Mesodermal cell (in vitro differentiated cells): ENCODE measurements at regions not wholly inside any gene's neighbourhood (a gene's known extent, or its start where the extent isn't known, plus 50 kb on each side); places are given as distances from the start of the nearest gene placed in this dataset.

Experiments
- H3K27ac ChIP-seq: 2 replicates; pipeline ENCODE4 v1.7.0; 2013; ENCODE audit warnings: mild to moderate bottlenecking, low read depth, low read length, moderate library complexity; ENCODE audit not compliant: severe bottlenecking
- H3K36me3 ChIP-seq: 2 replicates; pipeline ENCODE4 v1.7.1; 2013; ENCODE audit warnings: mild to moderate bottlenecking, low read length, moderate library complexity; ENCODE audit not compliant: control insufficient read depth, insufficient read depth
- H3K4me1 ChIP-seq: one replicate; pipeline ENCODE4 v1.7.1; 2013; ENCODE audit warnings: mild to moderate bottlenecking, low read length; ENCODE audit not compliant: insufficient read depth, control insufficient read depth, poor library complexity, severe bottlenecking
- H3K4me3 ChIP-seq: 2 replicates; pipeline ENCODE4 v1.7.0; 2013; ENCODE audit warnings: low read length, control low read depth, mild to moderate bottlenecking; ENCODE audit not compliant: insufficient read depth, poor library complexity, severe bottlenecking; ENCODE audit errors: extremely low read depth
- H3K9me3 ChIP-seq: 2 replicates; pipeline ENCODE4 v1.7.1; 2013; ENCODE audit warnings: mild to moderate bottlenecking, low read length, moderate library complexity; ENCODE audit not compliant: control insufficient read depth
- WGBS, 2 experiments: methylation state at CpG; one replicate each; pipeline ENCODE4 v1.1.5; 2013; ENCODE audit warnings: missing lambda C conversion rate in 2 of 2; ENCODE audit not compliant: insufficient coverage in 2 of 2; 5-methylcytosine and 5-hydroxymethylcytosine counted together

DNA sequence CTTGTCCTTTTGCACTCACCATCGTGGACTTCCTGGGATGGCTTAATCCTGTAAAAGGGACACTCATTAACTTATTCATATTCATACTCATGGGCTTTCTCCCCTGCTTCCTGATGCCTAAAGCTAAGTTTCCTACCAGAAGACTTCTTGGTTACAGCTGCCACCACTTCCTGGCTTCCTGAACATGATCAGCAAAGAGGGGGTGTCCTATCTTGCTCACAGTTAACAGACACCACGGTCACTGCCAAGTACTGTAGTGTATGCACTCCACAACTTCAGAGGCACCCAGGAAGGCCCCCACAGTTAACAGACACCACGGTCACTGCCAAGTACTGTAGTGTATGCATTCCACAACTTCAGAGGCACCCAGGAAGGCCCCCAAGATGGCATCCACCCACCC, 177.8 kb downstream of the SIPA1L2 start:
- no peak overlapping the region for H3K4me3 ChIP-seq
- 98 to 100% methylated on average over 3 of the region's 3 CpGs for WGBS, 2 experiments
- no peak overlapping the region for H3K27ac ChIP-seq
- H3K36me3 ChIP-seq: peaks cover 62% of the 10 kb centered on the region
- no peaks in the 10 kb centered on the region for H3K9me3 ChIP-seq
- H3K4me1 ChIP-seq: no peaks in the 10 kb centered on the region

DNA sequence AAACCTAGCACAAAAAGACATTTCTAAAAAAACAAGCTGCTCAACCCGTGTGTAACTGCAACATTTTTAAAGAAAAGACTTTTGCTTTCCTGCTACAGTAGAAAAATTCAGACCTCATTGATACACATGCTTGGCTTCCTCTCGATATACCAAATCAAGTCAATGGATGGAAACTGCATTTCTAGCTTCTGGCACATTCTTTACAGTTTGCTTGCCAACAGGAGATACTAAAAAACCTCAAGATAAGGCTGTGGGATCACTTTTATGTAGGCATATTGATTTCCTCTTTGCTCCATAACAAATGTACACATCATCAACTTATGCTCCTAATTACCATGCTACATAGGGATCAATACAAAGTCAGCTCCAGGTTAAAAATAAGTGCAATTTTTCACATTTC, 178.4 kb downstream of the SIPA1L2 start:
- no peaks in the 10 kb centered on the region for H3K9me3 ChIP-seq
- no peak overlapping the region for H3K4me3 ChIP-seq
- H3K27ac ChIP-seq: no peak overlapping the region
- H3K36me3 ChIP-seq: peaks cover 58% of the 10 kb centered on the region
- WGBS, 2 experiments: 96 to 100% methylated on average over 2 of the region's 2 CpGs
- no peaks in the 10 kb centered on the region for H3K4me1 ChIP-seq

DNA sequence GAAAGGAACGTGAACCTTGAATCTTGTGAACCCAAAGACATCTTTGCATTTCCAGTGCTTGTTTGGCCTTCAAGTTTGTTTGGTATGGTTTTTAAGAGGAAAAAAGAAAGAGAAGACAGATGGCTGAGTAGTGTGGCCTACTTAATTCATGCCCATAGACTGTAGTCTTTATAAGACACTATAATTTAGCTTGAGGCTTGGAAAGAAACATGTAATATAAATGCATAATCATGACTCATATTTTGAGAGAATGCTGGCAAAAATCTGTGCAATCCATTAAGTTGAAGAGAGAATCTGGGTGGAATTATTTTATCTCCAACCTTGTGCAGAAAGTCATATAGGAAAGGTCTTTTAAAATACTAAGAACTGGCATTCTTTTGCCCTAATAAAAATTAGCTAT, 179.3 kb downstream of the SIPA1L2 start:
- Histone ChIP-seq H3K27ac (no peak overlapping the region), H3K4me3 (no peak overlapping the region), H3K36me3 (peaks cover 61% of the 10 kb centered on the region), H3K9me3 (no peaks in the 10 kb centered on the region), H3K4me1 (no peaks in the 10 kb centered on the region)
- WGBS, 2 experiments: 88% methylated on average over 1 of the region's 1 CpG; no CpG with 5 or more reads in 1 of the 2 experiments

DNA sequence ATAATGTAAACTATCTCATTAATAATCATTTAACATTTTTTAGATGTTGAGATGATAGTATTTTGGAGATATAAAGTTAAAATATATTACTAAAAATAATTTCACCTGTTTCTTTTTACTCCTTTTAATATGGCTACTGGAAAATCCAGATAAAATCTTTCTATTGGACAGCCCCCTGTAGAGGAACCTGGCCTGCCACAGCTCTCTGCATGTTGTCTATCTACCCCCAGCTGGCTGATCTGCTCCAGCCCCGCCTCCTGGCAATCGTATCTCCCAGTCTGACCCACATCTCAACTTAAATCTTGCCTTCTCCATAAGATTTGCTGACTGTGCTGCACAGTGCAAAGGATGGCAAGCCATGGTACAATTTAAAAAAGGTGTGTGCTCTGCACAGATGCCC, 182.8 kb downstream of the SIPA1L2 start:
- Histone ChIP-seq H3K36me3 (peaks cover 72% of the 10 kb centered on the region), H3K9me3 (no peaks in the 10 kb centered on the region), H3K4me3 (no peak overlapping the region), H3K4me1 (no peaks in the 10 kb centered on the region), H3K27ac (no peak overlapping the region)
- 70 to 73% methylated on average over 2 of the region's 2 CpGs for whole genome bisulfite sequencing, 2 experiments

DNA sequence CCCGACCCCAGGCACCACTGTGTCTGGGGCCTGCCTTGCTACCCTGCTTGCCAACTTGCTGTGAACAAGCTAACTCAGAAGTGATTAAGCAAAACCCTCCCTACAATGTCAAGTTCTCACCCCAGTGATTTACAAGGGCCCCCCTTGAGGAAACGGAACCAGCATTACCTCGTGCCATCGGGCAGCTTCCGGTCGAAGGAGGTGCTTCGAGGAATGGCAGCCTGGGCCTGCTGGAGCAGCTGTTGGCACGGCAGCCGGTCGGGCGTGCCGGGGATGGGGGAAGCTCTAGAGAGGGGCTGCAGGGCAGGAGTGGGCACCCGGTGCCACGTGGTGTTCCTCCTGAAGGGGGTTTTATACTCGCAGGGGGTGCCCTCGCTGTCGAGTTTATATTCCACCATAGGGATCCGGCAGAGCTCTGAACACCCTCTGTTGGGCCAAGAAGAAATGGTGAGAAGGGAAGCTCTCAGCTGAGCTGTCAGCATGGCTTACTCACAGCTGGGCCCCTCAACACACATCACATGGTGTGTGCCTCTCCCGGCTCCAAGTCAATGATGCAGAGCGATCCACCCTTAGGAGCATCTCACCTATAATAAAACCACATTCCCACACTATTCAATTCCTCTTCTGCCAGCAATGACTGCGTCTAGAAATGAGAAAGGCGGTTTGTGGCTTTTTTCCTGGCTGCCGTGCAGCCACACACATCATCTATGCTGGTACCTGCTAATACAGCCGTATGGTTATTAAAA, 184.4 kb downstream of the SIPA1L2 start:
- H3K9me3 ChIP-seq: no peaks in the 10 kb centered on the region
- peaks cover 73% of the 10 kb centered on the region for H3K36me3 ChIP-seq
- 91 to 100% methylated on average over 21 to 22 of the region's 24 CpGs for WGBS, 2 experiments
- H3K4me3 ChIP-seq: no peak overlapping the region
- no peaks in the 10 kb centered on the region for H3K4me1 ChIP-seq
- no peak overlapping the region for H3K27ac ChIP-seq

DNA sequence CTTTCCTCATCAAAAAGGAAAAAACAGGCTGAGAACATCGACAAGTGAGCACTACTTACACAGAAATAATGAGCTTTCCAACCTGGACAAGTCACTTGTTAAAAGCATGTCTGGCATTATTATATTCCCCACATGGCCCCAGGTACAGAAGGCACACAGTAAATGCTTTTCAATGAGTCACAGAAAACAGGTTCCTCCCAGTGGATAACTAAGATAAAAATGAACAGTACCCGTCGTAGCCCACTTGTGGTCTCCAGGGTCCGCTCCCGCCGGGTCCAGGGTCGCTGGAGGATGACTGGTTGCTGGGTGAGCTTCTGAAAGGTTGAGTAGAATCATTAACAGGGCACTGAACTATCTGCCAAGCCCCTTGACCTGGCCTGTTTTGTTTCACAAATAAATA, 186.6 kb downstream of the SIPA1L2 start:
- 97 to 100% methylated on average over 6 of the region's 7 CpGs for WGBS, 2 experiments
- Histone ChIP-seq H3K4me3 (no peak overlapping the region), H3K4me1 (no peaks in the 10 kb centered on the region), H3K27ac (no peak overlapping the region), H3K9me3 (no peaks in the 10 kb centered on the region), H3K36me3 (peaks cover 80% of the 10 kb centered on the region)

DNA sequence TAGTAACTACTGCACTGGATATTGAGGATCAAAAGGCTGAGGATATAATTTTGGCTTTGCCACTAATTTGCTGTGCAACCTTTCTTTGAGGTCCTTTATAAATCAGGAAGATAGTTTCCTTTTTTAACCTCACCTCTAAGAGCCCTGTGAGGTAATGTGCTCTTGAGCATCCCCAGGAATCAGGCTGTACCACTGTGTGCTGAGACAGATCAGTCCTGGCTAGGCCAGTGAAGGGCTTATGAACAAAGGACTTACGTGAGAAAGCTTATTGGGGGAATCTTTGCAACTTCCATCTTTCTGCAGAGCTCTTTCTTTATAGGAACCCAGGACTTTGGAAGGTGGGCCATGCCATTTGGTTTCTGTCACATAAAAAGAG, 188.9 kb downstream of the SIPA1L2 start:
- WGBS, 2 experiments: 100% methylated on average over 1 of the region's 1 CpG; no CpG with 5 or more reads in 1 of the 2 experiments
- H3K9me3 ChIP-seq: no peaks in the 10 kb centered on the region
- H3K27ac ChIP-seq: no peak overlapping the region
- H3K36me3 ChIP-seq: peaks cover 90% of the 10 kb centered on the region
- no peaks in the 10 kb centered on the region for H3K4me1 ChIP-seq
- no peak overlapping the region for H3K4me3 ChIP-seq

DNA sequence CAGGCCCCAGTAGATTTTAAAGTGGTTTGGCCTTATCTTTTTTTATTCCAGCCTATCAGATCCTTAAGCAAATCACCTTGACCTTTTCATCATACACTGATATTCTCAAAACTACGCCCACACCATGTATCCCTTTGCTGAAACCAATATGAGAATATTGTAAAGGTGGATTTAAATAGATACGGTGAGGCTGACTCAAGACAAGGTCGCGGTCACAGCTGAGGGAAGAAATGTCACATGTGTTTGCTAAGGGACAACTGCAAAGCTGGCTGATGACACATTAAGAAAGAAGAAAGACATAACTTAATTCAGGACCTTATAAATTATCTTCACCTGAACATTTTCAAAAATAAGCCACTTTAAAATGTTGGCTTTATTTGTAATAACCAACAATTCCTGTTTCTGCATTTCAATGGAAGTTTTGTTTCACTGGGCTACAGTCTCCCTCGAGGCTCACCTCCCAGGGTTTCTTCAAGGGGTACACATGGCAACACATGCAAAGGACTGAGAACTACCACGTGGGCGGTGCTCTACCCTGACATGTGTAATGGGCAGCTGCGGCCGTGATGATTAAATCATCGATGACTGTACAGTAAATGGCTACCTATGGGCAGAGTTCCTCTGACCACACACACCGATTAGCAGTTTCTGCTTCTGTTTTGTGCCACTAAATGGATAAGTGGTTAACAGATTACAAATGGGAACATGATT, 189.5 kb downstream of the SIPA1L2 start:
- no peak overlapping the region for H3K4me3 ChIP-seq
- no peaks in the 10 kb centered on the region for H3K4me1 ChIP-seq
- peaks cover 90% of the 10 kb centered on the region for H3K36me3 ChIP-seq
- no peaks in the 10 kb centered on the region for H3K9me3 ChIP-seq
- H3K27ac ChIP-seq: no peak overlapping the region
- 92 to 95% methylated on average over 7 to 10 of the region's 11 CpGs for WGBS, 2 experiments

DNA sequence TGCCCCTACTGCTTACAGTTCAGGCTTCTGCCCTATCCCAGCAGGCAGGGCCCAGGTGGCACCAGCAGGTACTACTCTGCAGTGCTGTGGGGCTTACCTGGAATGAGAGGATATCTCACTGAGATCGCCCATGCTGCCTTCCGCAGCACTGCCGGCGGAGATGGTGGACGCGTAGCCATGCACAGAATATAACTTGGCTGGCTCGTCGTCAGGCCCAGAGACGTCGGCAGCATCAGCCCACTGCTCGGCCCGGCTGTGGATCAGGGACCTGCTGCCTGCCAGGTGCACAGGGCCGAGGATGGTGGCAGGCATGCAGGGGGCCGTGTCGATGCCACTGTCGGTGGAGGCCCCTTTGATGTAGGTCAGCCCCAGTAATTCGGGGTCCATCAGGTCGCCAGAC, 190.9 kb downstream of the SIPA1L2 start:
- no peak overlapping the region for H3K27ac ChIP-seq
- WGBS, 2 experiments: 92 to 95% methylated on average over 18 of the region's 18 CpGs
- H3K4me1 ChIP-seq: no peaks in the 10 kb centered on the region
- H3K9me3 ChIP-seq: no peaks in the 10 kb centered on the region
- H3K4me3 ChIP-seq: no peak overlapping the region
- H3K36me3 ChIP-seq: peaks cover 93% of the 10 kb centered on the region

DNA sequence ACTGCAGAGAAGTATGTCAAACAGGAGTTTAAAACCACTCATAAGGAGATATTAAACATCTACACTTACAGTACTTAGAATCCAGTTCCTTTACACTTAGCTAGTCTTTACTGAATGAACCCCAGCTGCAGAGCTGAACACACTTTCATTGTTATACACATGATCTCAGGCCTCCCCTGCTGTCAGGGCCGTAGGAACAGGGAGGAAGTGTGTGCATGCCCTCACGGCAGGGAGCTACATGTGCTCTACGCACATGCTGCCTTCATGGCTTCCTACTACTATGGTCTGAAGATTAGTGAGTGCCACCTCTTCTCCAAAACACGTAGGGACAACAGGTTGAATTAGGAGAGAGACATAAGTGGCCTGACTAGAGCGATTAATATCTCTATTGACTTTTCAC, 191.5 kb downstream of the SIPA1L2 start:
- peaks cover 95% of the 10 kb centered on the region for H3K36me3 ChIP-seq

DNA sequence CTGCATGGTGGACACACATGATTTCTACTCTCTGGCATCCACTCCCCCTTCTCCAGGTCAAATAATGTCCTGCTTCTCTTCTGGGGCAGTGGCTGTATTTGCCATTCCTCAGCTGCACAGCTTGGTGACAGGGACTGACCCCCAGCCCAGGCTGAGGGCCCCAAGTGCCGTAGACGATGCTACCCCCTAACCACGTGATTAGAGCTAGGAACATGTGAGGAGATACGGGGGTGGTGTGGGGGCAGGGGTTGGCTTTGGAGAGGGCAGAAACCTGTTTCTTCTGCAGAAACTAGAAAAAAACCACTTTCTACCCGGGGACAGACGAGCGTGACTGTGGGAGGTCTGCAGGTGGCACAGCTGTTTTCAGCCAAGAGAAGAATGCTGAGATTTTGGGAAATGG, 192.4 kb downstream of the SIPA1L2 start:
- Histone ChIP-seq H3K27ac (no peak overlapping the region), H3K4me3 (no peak overlapping the region), H3K36me3 (peaks cover 95% of the 10 kb centered on the region), H3K4me1 (no peaks in the 10 kb centered on the region), H3K9me3 (no peaks in the 10 kb centered on the region)
- 96 to 100% methylated on average over 3 to 6 of the region's 7 CpGs for WGBS, 2 experiments

More for the DNA sequence above, 191.5 kb downstream of the SIPA1L2 start:
- H3K4me1 ChIP-seq: no peaks in the 10 kb centered on the region
- no peak overlapping the region for H3K27ac ChIP-seq
- no peaks in the 10 kb centered on the region for H3K9me3 ChIP-seq
- 80 to 90% methylated on average over 2 to 4 of the region's 5 CpGs for WGBS, 2 experiments
- H3K4me3 ChIP-seq: no peak overlapping the region
